Esophagus muscularis mucosa (tissue), 3 donors: ENCODE measurements at regions not wholly inside any gene's neighbourhood (a gene's known extent, or its start where the extent isn't known, plus 50 kb on each side); places are given as distances from the start of the nearest gene placed in this dataset.

Experiments used
- CTCF ChIP-seq, 3 experiments: fragments of 200-600 bp in 2 of 3; fragments of 450-650 bp in 1 of 3; sonication (generic) in 2 of 3; IDR thresholded peaks; one replicate each; pipeline ENCODE4 v1.5.1; 2017 to 2019; ENCODE audit warnings: antibody characterized with exemption in 3 of 3, mild to moderate bottlenecking in 2 of 3, moderate library complexity in 1 of 3
- POLR2A ChIP-seq: fragments of 450-650 bp; IDR thresholded peaks from one replicate; pipeline ENCODE4 v1.6.1; 2017; ENCODE audit warnings: antibody characterized with exemption, moderate library complexity, mild to moderate bottlenecking, low read depth
- POLR2AphosphoS5 ChIP-seq, 2 donors: sonication (generic); formaldehyde crosslinking; IDR thresholded peaks; one replicate each; pipeline ENCODE4 v1.6.1; 2017; ENCODE audit warnings: antibody characterized with exemption in 2 of 2

GRCh38 chr6:91631227-91631626, 1044.4 kb upstream of the MAP3K7 start:
- no peak for TF ChIP-seq CTCF (IDR thresholded peaks at IDR 0.05)
- no peak for TF ChIP-seq POLR2A
- TF ChIP-seq POLR2AphosphoS5 (IDR thresholded peaks at IDR 0.05), result no peak
